ENCODE measurements at regions not wholly inside any gene's neighbourhood (a gene's known extent, or its start where the extent isn't known, plus 50 kb on each side); places are given as distances from the start of the nearest gene placed in this dataset.
A peak's percentile ranks its signal among the peaks of the same experiment; 100 is the strongest.

GRCh38 chr1:5513179-5513578 is 479.0 kb downstream of the NPHP4 start:
- no peak overlapping the region for H3K4me3 ChIP-seq
- no peaks in the 10 kb centered on the region for H3K9me3 ChIP-seq
- peaks cover 0 to 71% (median 40%) of the 10 kb centered on the region in 7 donors for H3K27me3 ChIP-seq
- no peaks in the 10 kb centered on the region for H3K36me3 ChIP-seq
- no peak for DNase-seq
- TF ChIP-seq CTCF (IDR thresholded peaks at IDR 0.05) = no peak
- WGBS, 2 donors = 91 to 93% methylated on average over 9 of the region's 9 CpGs
- H3K27ac ChIP-seq = no peak overlapping the region
- no peak for ATAC-seq
- H3K4me1 ChIP-seq = no peaks in the 10 kb centered on the region
- intact Hi-C loops (cut with DNase I) = loop anchor here in 6 of 10 donors (5.0 to 10.0 kb wide), 5 partner anchors 234 to 1598 kb away; no protein-coding TSS in a partner anchor

- intact Hi-C loops (cut with DNase I) = loop anchor here in 9 of 10 donors (2.0 to 10.0 kb wide), 9 partner anchors 233 to 1597 kb away; no protein-coding TSS in a partner anchor
- WGBS, 2 donors = 72 to 73% methylated on average over 9 of the region's 9 CpGs
- no peak for DNase-seq
- Histone ChIP-seq H3K36me3 (no peaks in the 10 kb centered on the region), H3K4me3 (no peak overlapping the region), H3K9me3 (no peaks in the 10 kb centered on the region), H3K27ac (no peak overlapping the region), H3K27me3 (peaks cover 0 to 64% (median 42%) of the 10 kb centered on the region in 7 donors), H3K4me1 (no peaks in the 10 kb centered on the region)
- ATAC-seq = no peak
- no peak for TF ChIP-seq CTCF (IDR thresholded peaks at IDR 0.05)
These were observed 480.7 kb downstream of the NPHP4 start for GRCh38 chr1:5511381-5512097.

- peaks cover 0 to 55% (median 34%) of the 10 kb centered on the region in 7 donors for H3K27me3 ChIP-seq
- 30 to 32% methylated on average over 21 of the region's 21 CpGs for WGBS, 2 donors
- H3K4me1 ChIP-seq = no peaks in the 10 kb centered on the region
These were observed 482.4 kb downstream of the NPHP4 start for GRCh38 chr1:5509664-5510452.

More at GRCh38 chr1:5509664-5510452, 482.4 kb downstream of the NPHP4 start:
- ATAC-seq (peak; percentile 58 to 78 (median 63)), DNase-seq (peak; percentile 52 to 69)
- H3K4me3 ChIP-seq = no peak overlapping the region
- TF ChIP-seq CTCF (IDR thresholded peaks at IDR 0.05) = peak; percentile 90 to 99 (median 96)
- intact Hi-C loops (cut with DNase I) = loop anchor here (1.0 to 10.0 kb wide), 11 partner anchors 235 to 1595 kb away; no protein-coding TSS in a partner anchor
- no peaks in the 10 kb centered on the region for H3K36me3 ChIP-seq
- H3K9me3 ChIP-seq = no peaks in the 10 kb centered on the region
- no peak overlapping the region for H3K27ac ChIP-seq

Data from heart right ventricle (tissue), 16 donors.